ENCODE measurements at regions not wholly inside any gene's neighbourhood (a gene's known extent, or its start where the extent isn't known, plus 50 kb on each side); places are given as distances from the start of the nearest gene placed in this dataset.

- Histone ChIP-seq H3K36me3 (ENCODE audit: insufficient read depth, low read length) (no peaks in the 10 kb centered on the region), H3K4me2 (ENCODE audit: insufficient read depth, low read length) (no peak overlapping the region), H3K9me3 (ENCODE audit: low read depth, low read length) (no peaks in the 10 kb centered on the region), H4K20me1 (ENCODE audit: insufficient read depth, low read length) (no peaks in the 10 kb centered on the region), H3K27ac (ENCODE audit: low read depth, low read length) (no peak overlapping the region), H3K79me2 (ENCODE audit: insufficient read depth, low read length) (no peaks in the 10 kb centered on the region), H2AFZ (ENCODE audit: low read length) (peak overlapping the region; percentile 17), H3K4me3 (ENCODE audit: insufficient read depth, low read length) (no peak overlapping the region), H3K4me1 (ENCODE audit: insufficient read depth, low read length) (peaks cover 40% of the 10 kb centered on the region), H3K27me3 (ENCODE audit: insufficient read depth, low read length) (no peaks in the 10 kb centered on the region)
- TF ChIP-seq CTCF (IDR thresholded peaks at IDR 0.05; ENCODE audit: extremely low read depth, low read depth, low read length) = no peak
- DNase-seq (ENCODE audit: insufficient read length, low spot score, missing footprints) = no peak
These were observed 703.7 kb upstream of the FZD8 start for GRCh38 chr10:36345807-36346206.

- DNase-seq (ENCODE audit: insufficient read length, low spot score, missing footprints) = no peak
- no peak overlapping the region for H3K4me2 ChIP-seq (ENCODE audit: insufficient read depth, low read length)
- no peaks in the 10 kb centered on the region for H3K9me3 ChIP-seq (ENCODE audit: low read depth, low read length)
- peak overlapping the region; percentile 1 for H3K27ac ChIP-seq (ENCODE audit: low read depth, low read length)
- no peaks in the 10 kb centered on the region for H4K20me1 ChIP-seq (ENCODE audit: insufficient read depth, low read length)
- TF ChIP-seq CTCF (IDR thresholded peaks at IDR 0.05; ENCODE audit: extremely low read depth, low read depth, low read length) = no peak
- H3K4me1 ChIP-seq (ENCODE audit: insufficient read depth, low read length) = peaks cover 38% of the 10 kb centered on the region
- no peaks in the 10 kb centered on the region for H3K36me3 ChIP-seq (ENCODE audit: insufficient read depth, low read length)
- no peak overlapping the region for H2AFZ ChIP-seq (ENCODE audit: low read length)
- H3K4me3 ChIP-seq (ENCODE audit: insufficient read depth, low read length) = no peak overlapping the region
- H3K79me2 ChIP-seq (ENCODE audit: insufficient read depth, low read length) = no peaks in the 10 kb centered on the region
- no peaks in the 10 kb centered on the region for H3K27me3 ChIP-seq (ENCODE audit: insufficient read depth, low read length)
These were observed 703.1 kb upstream of the FZD8 start for GRCh38 chr10:36345175-36345533.

- H3K4me3 ChIP-seq (ENCODE audit: insufficient read depth, low read length) = no peak overlapping the region
- H3K36me3 ChIP-seq (ENCODE audit: insufficient read depth, low read length) = no peaks in the 10 kb centered on the region
- H3K27ac ChIP-seq (ENCODE audit: low read depth, low read length) = peak overlapping the region; percentile 81
- peak overlapping the region; percentile 49 for H3K4me2 ChIP-seq (ENCODE audit: insufficient read depth, low read length)
- H3K27me3 ChIP-seq (ENCODE audit: insufficient read depth, low read length) = no peaks in the 10 kb centered on the region
- no peak for TF ChIP-seq CTCF (IDR thresholded peaks at IDR 0.05; ENCODE audit: extremely low read depth, low read depth, low read length)
- H3K79me2 ChIP-seq (ENCODE audit: insufficient read depth, low read length) = no peaks in the 10 kb centered on the region
- no peaks in the 10 kb centered on the region for H4K20me1 ChIP-seq (ENCODE audit: insufficient read depth, low read length)
- no peaks in the 10 kb centered on the region for H3K9me3 ChIP-seq (ENCODE audit: low read depth, low read length)
- H2AFZ ChIP-seq (ENCODE audit: low read length) = peak overlapping the region; percentile 73
- DNase-seq (ENCODE audit: insufficient read length, low spot score, missing footprints) = no peak
- H3K4me1 ChIP-seq (ENCODE audit: insufficient read depth, low read length) = peaks cover 35% of the 10 kb centered on the region
These were observed 702.4 kb upstream of the FZD8 start for GRCh38 chr10:36344240-36345174.

- peaks cover 29% of the 10 kb centered on the region for H3K4me1 ChIP-seq (ENCODE audit: insufficient read depth, low read length)
- no peaks in the 10 kb centered on the region for H3K36me3 ChIP-seq (ENCODE audit: insufficient read depth, low read length)
- no peaks in the 10 kb centered on the region for H3K9me3 ChIP-seq (ENCODE audit: low read depth, low read length)
- no peaks in the 10 kb centered on the region for H3K79me2 ChIP-seq (ENCODE audit: insufficient read depth, low read length)
- H3K4me2 ChIP-seq (ENCODE audit: insufficient read depth, low read length) = no peak overlapping the region
- DNase-seq (ENCODE audit: insufficient read length, low spot score, missing footprints) = no peak
- H3K27ac ChIP-seq (ENCODE audit: low read depth, low read length) = no peak overlapping the region
- no peak overlapping the region for H3K4me3 ChIP-seq (ENCODE audit: insufficient read depth, low read length)
- H2AFZ ChIP-seq (ENCODE audit: low read length) = no peak overlapping the region
- H4K20me1 ChIP-seq (ENCODE audit: insufficient read depth, low read length) = no peaks in the 10 kb centered on the region
- H3K27me3 ChIP-seq (ENCODE audit: insufficient read depth, low read length) = no peaks in the 10 kb centered on the region
- TF ChIP-seq CTCF (IDR thresholded peaks at IDR 0.05; ENCODE audit: extremely low read depth, low read depth, low read length) = no peak
These were observed 700.7 kb upstream of the FZD8 start for GRCh38 chr10:36342781-36343180.

All from osteoblast (primary cell).